CD4-positive, alpha-beta T cell treated with Interleukin-4 for 1 hour (primary cell): ENCODE measurements at regions not wholly inside any gene's neighbourhood (a gene's known extent, or its start where the extent isn't known, plus 50 kb on each side); places are given as distances from the start of the nearest gene placed in this dataset.

Experiments used
- DNase-seq, 2 donors: peaks; one replicate each; pipeline ENCODE4 v3.0.0-alpha.2; 2020 to 2022

- DNase-seq = no peak
These were observed 365.1 kb upstream of the CDH5 start for GRCh38 chr16:66001432-66001831.

GRCh38 chr16:65998443-65998842 is 368.0 kb upstream of the CDH5 start:
- DNase-seq = no peak

GRCh38 chr16:65994291-65994690 is 372.2 kb upstream of the CDH5 start:
- no peak for DNase-seq

GRCh38 chr16:65991149-65991701 is 375.3 kb upstream of the CDH5 start:
- no peak for DNase-seq

GRCh38 chr16:65989861-65990604 is 376.5 kb upstream of the CDH5 start:
- no peak for DNase-seq

- no peak for DNase-seq
These were observed 378.4 kb upstream of the CDH5 start for GRCh38 chr16:65988024-65988595.

GRCh38 chr16:65984296-65984695 is 382.2 kb upstream of the CDH5 start:
- DNase-seq = no peak

GRCh38 chr16:65981057-65981456 is 385.4 kb upstream of the CDH5 start:
- DNase-seq = no peak

GRCh38 chr16:65975049-65975708 is 391.3 kb upstream of the CDH5 start:
- DNase-seq = no peak

GRCh38 chr16:65967376-65967775 is 399.1 kb upstream of the CDH5 start:
- no peak for DNase-seq

- no peak for DNase-seq
These were observed 400.9 kb upstream of the CDH5 start for GRCh38 chr16:65965628-65966027.

- no peak for DNase-seq
These were observed 401.7 kb upstream of the CDH5 start for GRCh38 chr16:65964752-65965151.

GRCh38 chr16:65961476-65962143 is 404.9 kb upstream of the CDH5 start:
- DNase-seq = no peak

GRCh38 chr16:65959983-65960382 is 406.5 kb upstream of the CDH5 start:
- DNase-seq = no peak

GRCh38 chr16:65958086-65958485 is 408.4 kb upstream of the CDH5 start:
- DNase-seq = no peak

- no peak for DNase-seq
These were observed 410.4 kb upstream of the CDH5 start for GRCh38 chr16:65956100-65956499.

GRCh38 chr16:65954446-65954845 is 412.0 kb upstream of the CDH5 start:
- DNase-seq = no peak

GRCh38 chr16:65950211-65950610 is 416.3 kb upstream of the CDH5 start:
- DNase-seq = no peak

- no peak for DNase-seq
These were observed 418.1 kb upstream of the CDH5 start for GRCh38 chr16:65948361-65948760.

- DNase-seq = no peak
These were observed 418.5 kb upstream of the CDH5 start for GRCh38 chr16:65947951-65948350.

- DNase-seq = no peak
These were observed 421.0 kb upstream of the CDH5 start for GRCh38 chr16:65945493-65945892.

- DNase-seq = no peak
These were observed 422.1 kb upstream of the CDH5 start for GRCh38 chr16:65944361-65944760.

GRCh38 chr16:65940711-65941110 is 425.8 kb upstream of the CDH5 start:
- DNase-seq = no peak
